Brain microvascular endothelial cell (primary cell): ENCODE measurements at regions not wholly inside any gene's neighbourhood (a gene's known extent, or its start where the extent isn't known, plus 50 kb on each side); places are given as distances from the start of the nearest gene placed in this dataset.

Experiments used
- DNase-seq: peaks from one replicate; pipeline ENCODE4 v3.0.0-alpha.2; 2020
- H3K27ac ChIP-seq: fragments of 250-450 bp; sonication (Bioruptor Pico); 2 replicates; pipeline ENCODE4 v1.5.1; 2020; ENCODE audit warnings: mild to moderate bottlenecking, moderate library complexity
- H3K27me3 ChIP-seq: fragments of 250-450 bp; sonication (Bioruptor Pico); replicated peaks from 2 replicates; pipeline ENCODE4 v1.5.1; 2020; ENCODE audit warnings: mild to moderate bottlenecking
- H3K36me3 ChIP-seq: fragments of 250-450 bp; sonication (Bioruptor Pico); replicated peaks from 2 replicates; pipeline ENCODE4 v1.5.1; 2020; ENCODE audit warnings: mild to moderate bottlenecking
- H3K4me3 ChIP-seq: 2 replicates; pipeline ENCODE4 v1.5.1; 2011; ENCODE audit warnings: low read depth, mild to moderate bottlenecking, control low read depth, low read length, moderate library complexity
- in situ Hi-C: cut with HindIII; loops from 2 replicates; pipeline ENCODE4 v1.10.0; 2017; ENCODE audit warnings: low sequenced_read_pairs, low pct_ligation_motif_present
- TF ChIP-seq, protein P1 (sequence below): IDR thresholded peaks from 2 replicates; pipeline ENCODE4 v1.5.1; 2011; ENCODE audit warnings: low read depth, mild to moderate bottlenecking, moderate library complexity, low read length, control low read depth, inconsistent platforms; ENCODE audit errors: missing control alignments

DNA sequence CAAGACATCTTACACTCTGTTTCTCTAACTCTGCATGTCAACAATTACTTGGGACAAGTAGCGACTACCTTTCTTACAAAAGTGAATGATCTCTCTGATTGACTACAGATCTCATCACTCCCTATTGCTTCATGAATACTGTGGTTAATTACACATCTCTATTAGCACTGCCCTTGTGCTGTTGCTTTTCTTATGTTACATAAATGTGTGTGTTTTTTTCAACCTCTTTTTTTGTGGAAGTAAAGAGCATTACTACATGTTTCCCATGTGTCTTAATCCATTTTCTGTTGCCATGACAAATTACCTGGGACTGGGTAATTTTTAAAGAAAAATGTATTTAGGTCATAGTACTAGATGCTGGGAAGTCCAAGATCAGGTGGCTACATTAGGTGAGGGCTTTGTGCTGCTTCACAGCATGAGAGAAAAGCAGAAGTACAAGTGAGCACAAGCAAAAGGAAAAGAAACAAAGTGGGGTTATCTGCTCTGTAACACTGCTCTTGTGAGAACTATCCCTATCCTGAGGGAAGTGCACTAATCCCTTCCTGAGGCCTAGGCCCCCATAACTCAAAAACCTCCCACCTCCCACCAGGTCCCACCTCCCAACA is 298.2 kb upstream of the SATB1 start:
- no peak overlapping the region for H3K27ac ChIP-seq
- TF ChIP-seq, protein P1, sequence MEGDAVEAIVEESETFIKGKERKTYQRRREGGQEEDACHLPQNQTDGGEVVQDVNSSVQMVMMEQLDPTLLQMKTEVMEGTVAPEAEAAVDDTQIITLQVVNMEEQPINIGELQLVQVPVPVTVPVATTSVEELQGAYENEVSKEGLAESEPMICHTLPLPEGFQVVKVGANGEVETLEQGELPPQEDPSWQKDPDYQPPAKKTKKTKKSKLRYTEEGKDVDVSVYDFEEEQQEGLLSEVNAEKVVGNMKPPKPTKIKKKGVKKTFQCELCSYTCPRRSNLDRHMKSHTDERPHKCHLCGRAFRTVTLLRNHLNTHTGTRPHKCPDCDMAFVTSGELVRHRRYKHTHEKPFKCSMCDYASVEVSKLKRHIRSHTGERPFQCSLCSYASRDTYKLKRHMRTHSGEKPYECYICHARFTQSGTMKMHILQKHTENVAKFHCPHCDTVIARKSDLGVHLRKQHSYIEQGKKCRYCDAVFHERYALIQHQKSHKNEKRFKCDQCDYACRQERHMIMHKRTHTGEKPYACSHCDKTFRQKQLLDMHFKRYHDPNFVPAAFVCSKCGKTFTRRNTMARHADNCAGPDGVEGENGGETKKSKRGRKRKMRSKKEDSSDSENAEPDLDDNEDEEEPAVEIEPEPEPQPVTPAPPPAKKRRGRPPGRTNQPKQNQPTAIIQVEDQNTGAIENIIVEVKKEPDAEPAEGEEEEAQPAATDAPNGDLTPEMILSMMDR: no peak
- no peaks in the 10 kb centered on the region for H3K36me3 ChIP-seq
- no peaks in the 10 kb centered on the region for H3K27me3 ChIP-seq
- DNase-seq: no peak
- no peak overlapping the region for H3K4me3 ChIP-seq
- in situ Hi-C loops: no loop called here

DNA sequence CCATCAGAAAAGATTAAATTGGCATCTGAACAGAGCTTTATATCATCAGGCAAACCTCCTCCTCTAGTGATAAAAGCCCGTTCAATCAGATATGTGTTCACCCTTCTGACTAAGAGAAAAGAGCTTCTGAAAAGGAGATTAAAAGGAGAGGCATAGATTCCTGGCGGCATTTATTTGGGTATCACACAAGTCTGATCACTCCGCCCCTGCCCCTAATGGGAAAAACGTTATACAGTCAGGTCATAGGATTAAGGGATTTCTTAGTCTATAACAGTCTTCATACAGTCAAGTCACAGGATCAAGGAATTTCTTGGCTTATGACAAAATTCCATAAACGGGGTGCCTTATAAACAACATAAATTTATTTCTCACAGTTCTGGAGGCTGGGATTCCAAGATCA is 295.4 kb upstream of the SATB1 start:
- H3K27ac ChIP-seq: no peak overlapping the region
- in situ Hi-C loops: no loop called here
- H3K27me3 ChIP-seq: no peaks in the 10 kb centered on the region
- TF ChIP-seq, protein P1: no peak
- no peaks in the 10 kb centered on the region for H3K36me3 ChIP-seq
- no peak overlapping the region for H3K4me3 ChIP-seq
- no peak for DNase-seq

DNA sequence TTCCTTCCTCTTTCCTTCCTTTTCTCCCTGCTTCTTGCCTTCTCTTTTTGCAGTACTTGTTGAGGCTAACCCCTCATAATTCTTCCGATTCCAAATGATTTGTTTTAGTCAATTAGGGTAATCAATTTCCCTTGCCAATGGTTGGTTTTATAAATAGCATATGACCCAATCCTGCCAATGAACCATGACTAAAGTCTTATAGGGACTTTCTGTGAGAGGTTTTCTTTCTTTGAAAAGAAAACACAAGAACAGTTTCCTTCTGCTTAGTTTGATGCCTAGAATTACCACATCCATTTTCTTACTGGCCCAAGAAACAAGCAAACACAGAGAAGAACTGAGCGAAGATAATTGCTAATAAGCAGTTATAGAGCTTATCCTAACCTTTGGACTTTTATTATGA is 292.5 kb upstream of the SATB1 start:
- in situ Hi-C loops: no loop called here
- TF ChIP-seq, protein P1: no peak
- Histone ChIP-seq H3K4me3 (no peak overlapping the region), H3K27ac (no peak overlapping the region), H3K36me3 (no peaks in the 10 kb centered on the region), H3K27me3 (no peaks in the 10 kb centered on the region)
- DNase-seq: no peak

DNA sequence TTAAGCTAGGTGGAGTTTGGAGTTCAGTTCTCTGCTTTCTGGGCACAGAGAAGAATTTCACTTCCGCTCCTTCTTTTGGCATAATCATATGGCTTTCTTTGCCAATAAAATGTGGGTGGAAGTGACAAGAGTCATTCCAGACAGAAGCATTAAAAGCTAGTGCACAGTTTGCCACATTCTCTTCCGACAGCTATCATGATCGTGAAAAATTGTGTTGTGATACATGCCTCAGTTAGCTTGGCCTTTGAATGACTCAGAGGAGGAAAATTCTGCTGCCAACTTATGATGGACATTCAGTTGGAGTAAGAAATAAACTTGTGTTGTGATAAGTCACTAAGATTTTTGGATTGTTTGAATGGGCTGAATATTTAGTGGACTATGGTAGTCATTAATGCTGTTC is 291.7 kb upstream of the SATB1 start:
- in situ Hi-C loops: no loop called here
- Histone ChIP-seq H3K27ac (no peak overlapping the region), H3K36me3 (no peaks in the 10 kb centered on the region), H3K27me3 (no peaks in the 10 kb centered on the region), H3K4me3 (no peak overlapping the region)
- no peak for DNase-seq
- TF ChIP-seq, protein P1: no peak

DNA sequence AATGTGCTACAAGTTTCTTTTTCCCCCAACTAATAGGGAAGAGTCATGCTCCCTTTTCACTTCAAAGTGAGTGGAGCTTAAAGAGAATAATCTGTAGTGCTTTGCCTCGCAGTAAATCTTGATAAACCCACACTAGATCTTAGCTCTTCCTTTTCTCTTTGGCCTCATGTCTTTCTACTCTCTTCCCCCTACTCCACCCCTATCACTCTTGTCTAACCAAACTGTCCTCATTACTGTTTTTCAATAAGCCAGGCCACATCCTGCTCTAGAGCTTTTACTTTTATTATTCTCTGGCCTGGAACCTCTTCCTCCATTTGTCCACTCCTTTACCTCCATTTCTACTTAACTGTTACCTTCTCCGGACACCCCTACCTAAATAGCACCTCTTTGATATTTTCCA is 291.0 kb upstream of the SATB1 start:
- in situ Hi-C loops: no loop called here
- Histone ChIP-seq H3K4me3 (no peak overlapping the region), H3K36me3 (no peaks in the 10 kb centered on the region), H3K27ac (no peak overlapping the region), H3K27me3 (no peaks in the 10 kb centered on the region)
- TF ChIP-seq, protein P1: no peak
- DNase-seq: no peak

DNA sequence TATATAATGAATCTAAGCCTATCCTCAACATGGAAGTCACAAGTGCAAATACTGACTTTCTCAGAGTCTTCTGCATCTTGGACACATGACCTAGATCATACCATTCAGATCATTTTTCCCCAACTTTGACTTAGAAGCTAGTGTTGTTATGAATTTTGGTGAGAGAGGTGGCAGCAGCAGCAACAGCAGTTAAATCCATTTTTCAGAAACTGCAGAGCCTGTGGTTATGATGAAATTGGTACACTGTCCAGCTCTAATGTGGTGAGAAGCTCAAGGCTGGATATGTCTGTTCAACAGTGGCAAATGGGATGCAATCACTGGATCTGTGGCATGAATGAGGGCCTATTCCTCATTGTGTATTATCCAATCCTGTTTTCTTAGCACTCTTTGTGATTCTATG is 290.1 kb upstream of the SATB1 start:
- no peak overlapping the region for H3K27ac ChIP-seq
- no peak for DNase-seq
- no peaks in the 10 kb centered on the region for H3K36me3 ChIP-seq
- in situ Hi-C loops: no loop called here
- no peaks in the 10 kb centered on the region for H3K27me3 ChIP-seq
- H3K4me3 ChIP-seq: no peak overlapping the region
- TF ChIP-seq, protein P1: no peak
